Body of pancreas (tissue), 4 donors: ENCODE measurements at regions not wholly inside any gene's neighbourhood (a gene's known extent, or its start where the extent isn't known, plus 50 kb on each side); places are given as distances from the start of the nearest gene placed in this dataset.
A peak's percentile ranks its signal among the peaks of the same experiment; 100 is the strongest.

Experiments used
- ATAC-seq: fragments of 150-250 bp; one replicate; pipeline ENCODE4 v1.9.1; 2016
- DNase-seq, 4 donors: peaks; one replicate each; pipeline ENCODE4 v3.0.0-alpha.2; 2019
- H3K27ac ChIP-seq, 4 donors: fragments of 200-600 bp; sonication (generic); 1 replicate in 3 of 4; 2 replicates in 1 of 4; pipeline versions ENCODE4 v1.5.1 to v1.6.1; 2016 to 2019; ENCODE audit warnings: mild to moderate bottlenecking in 1 of 4, mixed read lengths in 1 of 4, moderate library complexity in 1 of 4
- H3K27me3 ChIP-seq, 2 donors: fragments of 200-600 bp; sonication (generic); one replicate each; pipeline ENCODE4 v1.6.0; 2016; ENCODE audit warnings: mild to moderate bottlenecking in 1 of 2
- H3K36me3 ChIP-seq, 2 donors: fragments of 200-600 bp; sonication (generic); replicated peaks in 1 of 2; 2 replicates each; pipeline ENCODE4 v1.5.1; 2016; ENCODE audit warnings: low read depth in 2 of 2; ENCODE audit not compliant: insufficient read depth in 1 of 2
- H3K4me1 ChIP-seq: fragments of 200-600 bp; sonication (generic); one replicate; pipeline ENCODE4 v1.6.0; 2016
- H3K4me3 ChIP-seq, 2 donors: fragments of 200-600 bp; sonication (generic); 1 replicate in 1 of 2; 2 replicates in 1 of 2; pipeline ENCODE4 v1.5.1; 2016 to 2019
- H3K9me3 ChIP-seq, 3 donors: fragments of 200-600 bp; sonication (generic); 1 replicate in 2 of 3; 2 replicates in 1 of 3; pipeline ENCODE4 v1.5.1; 2016
- POLR2A ChIP-seq, 3 donors: fragments of 450-650 bp; IDR thresholded peaks; one replicate each; pipeline ENCODE4 v1.6.1; 2016; ENCODE audit warnings: antibody characterized with exemption in 3 of 3, mild to moderate bottlenecking in 2 of 3
- WGBS, 2 donors: methylation state at CpG; one replicate each; pipeline ENCODE4 v1.1.5; 2017; 5-methylcytosine and 5-hydroxymethylcytosine counted together
- intact Hi-C: fragments of 100-400 bp; cut with DNase I; formaldehyde crosslinking; loops from one replicate; pipeline ENCODE4 v1.15.1; 2023
- TF ChIP-seq, protein P1 (sequence below), 7 experiments: fragments of 450-650 bp in 4 of 7; fragments of 200-600 bp in 3 of 7; sonication (generic) in 3 of 7; IDR thresholded peaks; one replicate each; pipeline ENCODE4 v1.5.1; 2016 to 2019; ENCODE audit warnings: antibody characterized with exemption in 7 of 7

DNA sequence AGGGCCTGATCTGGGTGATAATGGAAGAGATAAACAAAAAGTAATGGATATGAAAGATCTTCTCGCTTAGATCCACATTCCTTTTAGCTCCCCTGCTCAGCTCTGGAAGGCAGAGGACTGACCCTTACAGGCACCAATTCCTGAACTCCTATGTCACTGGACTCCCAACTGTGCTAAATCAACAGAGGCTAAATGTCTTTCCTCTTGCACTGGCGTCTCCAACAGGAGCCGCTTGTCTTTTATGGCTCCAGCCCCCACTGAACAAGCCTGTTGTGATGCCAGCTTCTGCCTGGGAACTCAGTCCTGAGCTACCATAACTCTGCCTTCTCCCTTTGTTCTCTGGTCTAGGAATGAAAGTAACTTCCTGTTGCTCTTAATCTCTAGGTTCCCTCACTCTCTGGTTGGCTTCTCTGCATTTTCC lies 142.1 kb upstream of the COL11A1 start:
- DNase-seq (no peak), ATAC-seq (no peak)
- H3K27ac ChIP-seq, result no peak overlapping the region
- intact Hi-C loops, result no loop called here
- no peaks in the 10 kb centered on the region for H3K9me3 ChIP-seq
- H3K4me1 ChIP-seq, result peaks cover 6% of the 10 kb centered on the region
- TF ChIP-seq, protein P1, sequence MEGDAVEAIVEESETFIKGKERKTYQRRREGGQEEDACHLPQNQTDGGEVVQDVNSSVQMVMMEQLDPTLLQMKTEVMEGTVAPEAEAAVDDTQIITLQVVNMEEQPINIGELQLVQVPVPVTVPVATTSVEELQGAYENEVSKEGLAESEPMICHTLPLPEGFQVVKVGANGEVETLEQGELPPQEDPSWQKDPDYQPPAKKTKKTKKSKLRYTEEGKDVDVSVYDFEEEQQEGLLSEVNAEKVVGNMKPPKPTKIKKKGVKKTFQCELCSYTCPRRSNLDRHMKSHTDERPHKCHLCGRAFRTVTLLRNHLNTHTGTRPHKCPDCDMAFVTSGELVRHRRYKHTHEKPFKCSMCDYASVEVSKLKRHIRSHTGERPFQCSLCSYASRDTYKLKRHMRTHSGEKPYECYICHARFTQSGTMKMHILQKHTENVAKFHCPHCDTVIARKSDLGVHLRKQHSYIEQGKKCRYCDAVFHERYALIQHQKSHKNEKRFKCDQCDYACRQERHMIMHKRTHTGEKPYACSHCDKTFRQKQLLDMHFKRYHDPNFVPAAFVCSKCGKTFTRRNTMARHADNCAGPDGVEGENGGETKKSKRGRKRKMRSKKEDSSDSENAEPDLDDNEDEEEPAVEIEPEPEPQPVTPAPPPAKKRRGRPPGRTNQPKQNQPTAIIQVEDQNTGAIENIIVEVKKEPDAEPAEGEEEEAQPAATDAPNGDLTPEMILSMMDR (IDR thresholded peaks at IDR 0.05), result no peak
- TF ChIP-seq POLR2A (IDR thresholded peaks at IDR 0.05), result no peak
- H3K36me3 ChIP-seq, result no peaks in the 10 kb centered on the region
- no peak overlapping the region for H3K4me3 ChIP-seq
- H3K27me3 ChIP-seq, result no peaks in the 10 kb centered on the region
- WGBS, 2 donors, result 22 to 26% methylated on average over 3 of the region's 3 CpGs

DNA sequence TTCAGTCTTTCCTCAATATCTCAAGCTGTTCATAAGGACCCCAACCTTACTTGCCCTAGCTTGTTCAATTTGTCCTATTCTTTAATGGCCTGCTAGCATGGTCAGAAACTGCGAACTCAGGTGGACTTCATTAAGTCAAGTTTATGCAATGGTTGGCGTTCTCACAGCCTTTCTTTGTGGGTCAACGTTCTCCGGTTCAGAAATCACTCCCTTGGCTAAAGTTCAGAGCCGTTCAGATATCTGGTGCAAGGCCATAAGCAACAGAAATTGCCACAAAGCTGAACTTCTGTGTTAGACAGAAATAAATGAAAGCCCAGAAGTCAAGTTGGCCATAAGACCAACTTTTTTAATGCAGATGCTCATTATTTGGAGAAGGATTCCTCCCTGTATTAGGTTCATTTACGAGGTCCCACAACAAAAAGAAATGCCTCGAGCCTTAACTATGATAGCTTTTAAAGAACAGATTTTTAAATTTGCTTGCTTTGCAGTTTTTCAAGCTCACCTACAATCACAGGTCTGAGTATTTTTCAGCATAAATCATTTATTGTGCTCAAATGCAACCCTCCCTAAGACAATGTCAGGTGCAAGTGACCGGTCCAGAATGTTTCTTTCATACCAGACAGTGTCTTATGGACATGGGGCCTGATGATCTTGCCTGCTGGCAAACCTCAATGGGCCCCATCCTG lies 140.2 kb upstream of the COL11A1 start:
- no peak overlapping the region for H3K4me3 ChIP-seq
- peaks cover 6% of the 10 kb centered on the region for H3K4me1 ChIP-seq
- H3K27me3 ChIP-seq, result no peaks in the 10 kb centered on the region
- ATAC-seq (no peak), DNase-seq (no peak)
- no peaks in the 10 kb centered on the region for H3K36me3 ChIP-seq
- TF ChIP-seq, protein P1 (IDR thresholded peaks at IDR 0.05), result no peak
- TF ChIP-seq POLR2A (IDR thresholded peaks at IDR 0.05), result no peak
- no peaks in the 10 kb centered on the region for H3K9me3 ChIP-seq
- intact Hi-C loops, result no loop called here
- WGBS, 2 donors, result 66 to 73% methylated on average over 8 of the region's 8 CpGs
- H3K27ac ChIP-seq, result no peak overlapping the region

DNA sequence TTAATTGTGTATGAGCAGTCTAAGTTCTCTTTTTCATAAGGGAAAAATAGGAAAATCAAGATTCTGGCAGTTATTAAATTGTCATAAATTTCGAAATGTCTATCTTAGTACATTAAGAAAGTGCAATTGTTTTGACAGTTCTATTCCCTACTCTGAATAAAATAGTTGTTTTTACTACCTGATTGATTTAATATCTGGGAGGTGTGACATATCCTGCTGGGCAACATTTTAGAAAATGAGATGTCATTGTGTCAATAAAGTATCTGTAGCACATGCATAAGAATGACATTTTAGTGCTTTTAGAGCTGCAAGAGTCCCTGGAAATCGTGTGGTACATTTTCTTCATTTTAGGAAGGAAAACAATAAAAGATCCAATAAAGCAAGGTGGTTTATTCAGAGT lies 139.2 kb upstream of the COL11A1 start:
- intact Hi-C loops, result no loop called here
- Histone ChIP-seq H3K4me3 (no peak overlapping the region), H3K9me3 (no peaks in the 10 kb centered on the region), H3K36me3 (no peaks in the 10 kb centered on the region), H3K27me3 (no peaks in the 10 kb centered on the region), H3K27ac (no peak overlapping the region), H3K4me1 (peaks cover 6% of the 10 kb centered on the region)
- ATAC-seq (no peak), DNase-seq (no peak)
- TF ChIP-seq, protein P1 (IDR thresholded peaks at IDR 0.05), result no peak
- WGBS, 2 donors, result 6 to 7% methylated on average over 2 of the region's 2 CpGs

DNA sequence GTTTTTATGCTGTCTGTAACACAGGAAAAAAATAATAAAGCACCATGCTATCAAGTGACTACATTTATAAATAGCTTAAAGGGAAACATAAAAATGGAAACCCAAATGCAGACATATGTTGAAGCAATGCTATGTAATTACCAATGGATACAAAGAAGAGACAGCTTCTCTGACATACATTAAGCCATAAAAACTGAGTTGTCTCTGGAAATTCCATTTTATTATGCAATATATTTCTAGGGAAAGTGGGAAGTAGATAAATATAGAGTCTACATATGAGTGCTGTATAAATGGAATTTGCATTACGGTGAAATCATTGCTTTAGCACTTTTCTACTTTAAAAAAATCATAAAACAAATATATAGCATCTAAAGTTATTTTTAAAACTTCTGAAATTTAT lies 135.2 kb upstream of the COL11A1 start:
- H3K27ac ChIP-seq, result no peak overlapping the region
- TF ChIP-seq POLR2A (IDR thresholded peaks at IDR 0.05), result no peak
- TF ChIP-seq, protein P1 (IDR thresholded peaks at IDR 0.05), result no peak
- H3K4me3 ChIP-seq, result no peak overlapping the region
- intact Hi-C loops, result no loop called here
- no peaks in the 10 kb centered on the region for H3K36me3 ChIP-seq
- DNase-seq (no peak), ATAC-seq (no peak)
- peaks cover 4% of the 10 kb centered on the region for H3K4me1 ChIP-seq
- H3K27me3 ChIP-seq, result no peaks in the 10 kb centered on the region
- H3K9me3 ChIP-seq, result no peaks in the 10 kb centered on the region
- 76 to 79% methylated on average over 1 of the region's 1 CpG for WGBS, 2 donors

DNA sequence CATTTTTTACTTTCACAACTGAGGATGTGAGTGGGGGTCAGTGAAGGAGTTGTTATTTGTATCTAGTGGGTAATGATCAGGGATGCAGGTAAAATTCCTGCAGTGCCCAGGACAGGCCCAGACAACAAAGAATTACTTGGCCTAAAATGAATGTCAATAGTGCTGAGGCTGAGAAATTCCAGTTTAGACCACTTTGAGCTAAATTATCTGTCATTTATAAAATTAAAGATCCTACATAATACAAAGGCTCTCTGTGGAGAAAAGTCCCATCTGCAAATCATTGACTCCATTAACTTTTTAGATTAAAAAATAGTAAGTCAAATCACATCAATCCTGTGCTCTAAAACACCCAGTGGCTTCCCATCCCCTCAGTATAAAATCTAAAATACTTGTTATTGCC lies 130.7 kb upstream of the COL11A1 start:
- Histone ChIP-seq H3K36me3 (no peaks in the 10 kb centered on the region), H3K9me3 (no peaks in the 10 kb centered on the region), H3K4me1 (peaks cover 7% of the 10 kb centered on the region), H3K27me3 (no peaks in the 10 kb centered on the region), H3K27ac (peak overlapping the region in 2 of 4 donors; percentile 18 to 61), H3K4me3 (no peak overlapping the region)
- peak; percentile 82 for ATAC-seq
- no peak for TF ChIP-seq POLR2A (IDR thresholded peaks at IDR 0.05)
- TF ChIP-seq, protein P1 (IDR thresholded peaks at IDR 0.05), result no peak
- intact Hi-C loops, result no loop called here
- DNase-seq, result no peak
